NCI-H345 (cell line): ENCODE measurements at regions not wholly inside any gene's neighbourhood (a gene's known extent, or its start where the extent isn't known, plus 50 kb on each side); places are given as distances from the start of the nearest gene placed in this dataset.
"Not testable (repeated sequence)": the region's sequence is repeated elsewhere in the genome, so short reads cannot be mapped to it uniquely, and the experiment has no call there.

Source experiments
- DNase-seq: peaks from one replicate; lab custom pipeline; 2025; lab: John Stamatoyannopoulos, UW

DNA sequence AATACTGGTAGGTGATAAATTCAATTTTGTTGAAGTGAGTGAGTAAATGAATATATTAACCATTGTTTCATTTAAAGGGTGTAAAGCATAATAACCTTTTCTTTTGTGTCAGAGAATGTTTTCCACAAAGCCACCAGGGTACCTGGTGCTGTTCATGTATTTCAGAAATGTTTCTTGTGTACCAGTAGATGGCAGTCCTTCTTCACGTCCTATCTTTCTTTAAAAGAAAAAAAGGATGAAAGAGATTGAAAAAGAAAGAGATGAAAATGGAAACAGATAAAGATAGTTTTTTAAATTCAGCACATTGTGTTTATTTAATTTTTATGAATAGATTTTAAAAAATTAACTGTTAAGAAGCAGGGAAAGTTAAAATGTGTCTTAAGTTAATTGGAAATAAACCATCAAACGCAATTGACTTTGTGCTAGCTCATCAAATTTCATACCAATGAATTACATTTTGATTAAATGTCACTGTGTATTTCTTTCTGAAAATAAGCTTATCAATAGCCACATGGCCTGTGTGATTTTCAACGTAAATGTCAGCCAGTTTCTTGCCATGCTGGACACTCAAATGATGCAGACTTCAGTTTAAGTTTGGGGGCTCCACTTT is 65.5 kb upstream of the CHORDC1 start:
- peak; percentile 22 for DNase-seq

- DNase-seq: no peak
These were observed 63.8 kb upstream of the CHORDC1 start for GRCh38 chr11:90286640-90287039.

GRCh38 chr11:90284171-90284570 is 61.3 kb upstream of the CHORDC1 start:
- no peak for DNase-seq

DNA sequence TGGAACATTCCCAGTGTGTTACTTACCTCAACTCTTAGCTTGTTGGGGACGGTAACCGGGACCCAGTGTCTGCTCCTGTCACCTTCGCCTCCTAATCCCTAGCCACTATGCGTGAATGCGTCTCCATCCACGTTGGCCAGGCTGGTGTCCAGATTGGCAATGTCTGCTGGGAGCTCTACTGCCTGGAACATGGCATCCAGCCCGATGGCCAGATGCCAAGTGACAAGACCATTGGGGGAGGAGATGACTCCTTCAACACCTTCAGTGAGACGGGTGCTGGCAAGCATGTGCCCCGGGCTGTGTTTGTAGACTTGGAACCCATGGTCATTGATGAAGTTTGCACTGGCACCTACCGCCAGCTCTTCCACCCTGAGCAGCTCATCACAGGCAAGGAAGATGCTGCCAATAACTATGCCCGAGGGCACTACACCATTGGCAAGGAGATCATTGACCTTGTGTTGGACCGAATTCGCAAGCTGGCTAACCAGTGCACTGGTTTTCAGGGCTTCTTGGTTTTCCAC is 59.8 kb upstream of the CHORDC1 start:
- DNase-seq: not testable (repeated sequence)

GRCh38 chr11:90274362-90274761 is 51.5 kb upstream of the CHORDC1 start:
- DNase-seq: no peak
